ENCODE measurements at regions not wholly inside any gene's neighbourhood (a gene's known extent, or its start where the extent isn't known, plus 50 kb on each side); places are given as distances from the start of the nearest gene placed in this dataset.
"Not testable (repeated sequence)": the region's sequence is repeated elsewhere in the genome, so short reads cannot be mapped to it uniquely, and the experiment has no call there.

- DNase-seq = no peak
Measured at GRCh38 chr3:164458986-164459385, 619.3 kb downstream of the SI start.

- no peak for DNase-seq
Measured at GRCh38 chr3:164453714-164454113, 624.6 kb downstream of the SI start.

DNA sequence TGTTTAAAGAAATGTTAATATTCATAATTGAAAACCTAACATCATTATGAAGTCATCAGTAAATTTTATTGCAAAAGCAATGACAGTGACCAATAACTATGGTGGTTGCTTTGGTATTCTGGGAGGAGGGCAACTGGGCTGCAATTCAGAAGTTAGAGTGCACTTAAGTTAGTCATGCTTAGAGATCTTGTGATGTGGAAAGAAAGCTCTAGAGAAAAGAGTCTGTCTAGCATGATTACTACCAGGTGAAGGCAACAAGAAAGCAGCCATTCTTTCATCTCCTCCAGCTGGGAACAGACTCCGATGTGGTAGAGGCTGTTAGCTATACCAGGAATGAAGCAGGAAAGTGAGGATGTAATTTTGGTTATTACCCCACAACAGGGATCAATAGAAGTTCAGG is 625.6 kb downstream of the SI start:
- no peak for DNase-seq

DNA sequence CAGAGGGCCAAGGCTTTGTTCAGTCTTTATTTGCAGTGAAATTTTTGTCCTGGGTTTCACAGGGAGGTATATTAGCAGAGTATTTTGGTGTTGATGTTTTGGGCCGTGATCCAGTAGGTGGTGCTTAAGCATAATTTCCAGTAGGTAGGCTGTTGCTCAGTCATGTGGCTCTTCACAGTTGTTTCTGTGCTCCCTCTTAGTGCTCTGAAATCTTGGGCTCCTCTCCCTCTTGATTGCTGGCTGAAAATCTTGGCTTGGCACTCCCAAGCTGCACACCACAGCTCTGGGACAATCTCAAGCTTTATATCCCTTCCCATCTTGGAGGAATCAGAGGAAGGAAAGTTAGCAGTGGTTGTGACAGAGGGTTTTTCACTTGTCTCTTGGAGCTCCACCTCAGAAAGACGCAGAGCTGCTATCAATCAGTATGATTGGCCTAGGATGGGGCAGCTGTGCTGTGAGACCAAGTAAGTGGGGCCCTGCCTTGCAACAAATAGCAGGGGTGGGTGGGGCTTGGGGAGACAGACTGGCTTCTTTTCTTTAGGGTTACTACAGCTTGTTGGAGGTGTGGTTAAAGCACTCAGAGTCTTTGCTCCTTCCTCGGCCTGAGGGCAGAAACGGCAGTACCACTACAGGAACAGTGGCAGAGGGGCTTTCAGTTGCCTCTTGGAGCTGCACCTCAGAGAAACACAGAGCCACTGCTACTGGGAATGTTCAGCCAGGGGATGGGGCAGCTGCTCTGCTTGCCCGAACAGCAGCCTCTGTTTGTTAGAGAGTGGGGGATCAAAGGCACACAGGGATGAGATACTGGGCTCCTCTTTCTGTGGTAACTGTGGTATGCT is 627.0 kb downstream of the SI start:
- DNase-seq = no peak

GRCh38 chr3:164450276-164450905 is 627.9 kb downstream of the SI start:
- no peak for DNase-seq

GRCh38 chr3:164419220-164419619 is 659.1 kb downstream of the SI start:
- no peak for DNase-seq

- no peak for DNase-seq
Measured at GRCh38 chr3:164418414-164418813, 659.9 kb downstream of the SI start.

GRCh38 chr3:164417955-164418354 is 660.3 kb downstream of the SI start:
- DNase-seq = no peak

- DNase-seq = no peak
Measured at GRCh38 chr3:164416491-164417222, 661.6 kb downstream of the SI start.

DNA sequence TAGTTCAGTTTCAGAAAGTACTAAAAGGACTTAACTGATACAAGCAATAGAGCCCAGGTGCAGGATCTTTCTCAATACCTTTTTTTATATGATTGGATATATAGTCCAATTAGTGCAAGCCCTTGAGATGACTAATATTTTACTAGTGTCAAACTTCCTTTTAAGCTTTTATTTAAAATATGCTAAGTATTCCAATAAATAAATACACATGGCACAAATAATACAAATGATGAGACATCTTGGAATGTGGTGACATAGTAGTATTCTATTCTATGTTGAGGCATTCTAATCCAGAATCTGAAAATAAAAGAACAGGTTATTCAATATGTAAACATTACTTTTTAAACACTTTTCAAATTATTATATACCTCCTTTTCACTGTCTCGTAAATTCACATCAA is 670.0 kb downstream of the SI start:
- no peak for DNase-seq

- DNase-seq = no peak
Measured at GRCh38 chr3:164407111-164407510, 671.2 kb downstream of the SI start.

GRCh38 chr3:164406281-164406680 is 672.0 kb downstream of the SI start:
- no peak for DNase-seq

- no peak for DNase-seq
Measured at GRCh38 chr3:164401923-164402322, 676.4 kb downstream of the SI start.

DNA sequence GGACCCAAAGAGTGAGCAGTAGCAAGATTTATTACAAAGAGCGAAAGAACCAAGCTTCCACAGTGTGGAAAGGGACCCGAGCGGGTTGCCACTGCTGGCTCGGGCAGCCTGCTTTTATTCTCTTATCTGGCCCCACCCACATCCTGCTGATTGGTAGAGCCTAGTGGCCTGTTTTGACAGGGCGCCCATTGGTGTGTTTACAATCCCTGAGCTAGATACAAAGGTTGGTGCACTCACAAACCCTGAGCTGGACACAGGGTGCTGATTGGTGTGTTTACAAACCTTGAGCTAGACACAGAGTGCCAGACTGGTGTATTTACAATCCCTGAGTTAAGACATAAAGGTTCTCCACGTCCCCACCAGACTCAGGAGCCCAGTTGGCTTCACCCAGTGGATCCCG is 676.9 kb downstream of the SI start:
- DNase-seq = not testable (repeated sequence)

DNA sequence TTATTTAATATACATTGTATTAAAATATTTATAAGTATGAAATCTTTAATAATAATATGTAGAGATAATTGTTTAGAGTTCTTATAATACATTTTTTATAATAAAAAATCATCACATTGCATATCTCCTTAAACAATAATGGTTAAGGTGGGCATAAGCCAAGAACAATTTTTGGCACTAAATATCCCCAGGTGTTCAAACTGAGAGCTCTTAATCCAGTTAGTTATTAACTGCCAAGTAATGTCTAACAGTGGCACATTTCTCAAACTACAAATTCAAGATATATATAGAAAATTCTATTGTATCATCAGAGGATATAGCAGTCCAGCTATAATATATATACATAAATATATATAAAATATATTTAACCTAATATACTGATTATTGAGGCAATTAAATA is 680.8 kb downstream of the SI start:
- no peak for DNase-seq

DNA sequence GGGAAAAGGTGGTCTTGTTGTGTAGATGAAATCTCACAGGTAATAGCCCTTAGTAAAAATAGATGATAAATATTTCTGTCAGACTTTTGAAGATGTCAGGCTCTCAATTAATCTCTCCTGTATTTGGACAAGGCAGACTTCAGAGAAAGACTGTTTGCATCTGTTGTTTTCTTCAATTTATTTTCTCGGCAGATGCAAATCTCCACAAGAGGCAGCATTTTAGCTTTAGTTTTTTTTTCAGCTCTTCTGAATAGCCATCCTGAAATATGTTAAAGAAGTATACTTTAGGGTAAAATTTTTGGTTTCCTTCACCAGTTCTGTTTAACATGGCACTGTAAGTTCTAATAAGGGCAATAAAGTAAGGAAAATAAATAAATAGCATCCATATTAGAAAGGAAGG is 685.1 kb downstream of the SI start:
- no peak for DNase-seq

DNA sequence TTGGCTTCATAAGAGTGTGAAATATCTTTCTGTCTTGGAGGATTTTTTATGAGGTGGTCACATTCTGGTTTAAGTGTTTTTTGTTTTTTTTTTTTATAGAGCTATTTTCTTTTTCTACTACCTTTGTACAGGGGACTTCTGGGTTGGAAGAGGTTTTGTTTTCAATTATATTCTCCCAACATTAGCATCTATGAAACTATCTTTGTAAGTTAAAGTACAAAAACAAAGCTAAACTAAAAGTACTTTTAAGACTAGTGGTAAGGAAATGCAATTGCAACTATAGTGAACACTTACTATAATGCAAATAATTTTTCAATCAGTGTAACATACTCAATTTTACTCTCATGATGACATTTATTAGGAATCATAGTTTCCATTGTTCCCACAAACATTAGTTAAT is 688.2 kb downstream of the SI start:
- peak in 1 of 2 experiments; percentile 13 for DNase-seq

GRCh38 chr3:164387236-164387635 is 691.1 kb downstream of the SI start:
- no peak for DNase-seq

DNA sequence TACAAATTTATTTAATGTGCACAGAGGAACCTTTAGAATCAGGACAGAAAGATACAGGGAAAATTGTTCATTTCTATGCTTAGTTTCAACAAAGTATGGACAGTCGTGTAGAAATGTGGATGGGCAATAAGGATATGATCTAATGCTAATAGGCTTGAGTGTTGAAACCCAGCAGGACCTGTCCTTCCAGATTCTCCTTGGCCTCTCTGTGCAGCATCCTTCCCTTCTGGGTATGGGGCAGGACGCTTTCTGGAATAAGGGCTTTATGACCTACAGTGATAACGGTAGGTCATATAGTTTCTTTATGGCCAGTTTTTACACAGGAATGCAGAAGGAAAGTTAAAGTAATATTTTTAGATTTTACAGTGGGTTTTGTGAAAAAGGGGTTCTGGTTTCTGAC is 698.1 kb downstream of the SI start:
- no peak for DNase-seq

- DNase-seq = no peak
Measured at GRCh38 chr3:164377466-164377865, 700.8 kb downstream of the SI start.

- no peak for DNase-seq
Measured at GRCh38 chr3:164375995-164376394, 702.3 kb downstream of the SI start.

DNA sequence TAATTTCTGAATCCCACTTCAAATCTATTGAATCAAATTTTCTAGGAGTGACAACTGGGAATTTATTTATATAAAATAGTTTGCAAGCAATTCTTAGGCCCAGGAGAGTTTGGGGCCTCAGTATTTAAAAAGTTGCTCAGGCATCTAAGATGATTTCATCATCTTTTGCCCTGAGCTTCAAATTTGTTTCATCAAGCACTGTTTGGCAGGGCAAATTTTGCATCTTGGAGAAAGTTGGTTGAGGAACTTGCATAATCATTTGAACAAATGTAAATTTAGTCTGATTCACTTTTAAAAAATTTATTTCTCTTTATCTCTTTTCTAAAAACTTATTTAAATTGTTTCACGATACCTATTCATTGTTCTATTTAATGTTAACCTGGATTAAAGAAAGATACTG is 702.8 kb downstream of the SI start:
- DNase-seq = no peak

GRCh38 chr3:164371681-164372080 is 706.6 kb downstream of the SI start:
- peak; percentile 21 to 38 for DNase-seq

- no peak for DNase-seq
Measured at GRCh38 chr3:164370970-164371369, 707.3 kb downstream of the SI start.
